Astrocyte of the cerebellum (primary cell): ENCODE measurements at regions not wholly inside any gene's neighbourhood (a gene's known extent, or its start where the extent isn't known, plus 50 kb on each side); places are given as distances from the start of the nearest gene placed in this dataset.
A peak's percentile ranks its signal among the peaks of the same experiment; 100 is the strongest.
"Not testable (repeated sequence)": the region's sequence is repeated elsewhere in the genome, so short reads cannot be mapped to it uniquely, and the experiment has no call there.

Source experiments
- DNase-seq: peaks from one replicate; pipeline ENCODE4 v3.0.0-alpha.2; 2011; ENCODE audit warnings: low read depth
- H3K4me3 ChIP-seq: 2 replicates; pipeline ENCODE4 v1.5.1; 2011; ENCODE audit warnings: mild to moderate bottlenecking, low read depth, low read length, moderate library complexity
- in situ Hi-C: cut with HindIII; loops from 2 replicates; pipeline ENCODE4 v1.10.0; 2017; ENCODE audit warnings: low sequenced_read_pairs
- TF ChIP-seq, protein P1 (sequence below): IDR thresholded peaks from 2 replicates; pipeline ENCODE4 v1.5.1; 2012; ENCODE audit warnings: low read length, low read depth, moderate library complexity, mild to moderate bottlenecking; ENCODE audit errors: missing control alignments

DNA sequence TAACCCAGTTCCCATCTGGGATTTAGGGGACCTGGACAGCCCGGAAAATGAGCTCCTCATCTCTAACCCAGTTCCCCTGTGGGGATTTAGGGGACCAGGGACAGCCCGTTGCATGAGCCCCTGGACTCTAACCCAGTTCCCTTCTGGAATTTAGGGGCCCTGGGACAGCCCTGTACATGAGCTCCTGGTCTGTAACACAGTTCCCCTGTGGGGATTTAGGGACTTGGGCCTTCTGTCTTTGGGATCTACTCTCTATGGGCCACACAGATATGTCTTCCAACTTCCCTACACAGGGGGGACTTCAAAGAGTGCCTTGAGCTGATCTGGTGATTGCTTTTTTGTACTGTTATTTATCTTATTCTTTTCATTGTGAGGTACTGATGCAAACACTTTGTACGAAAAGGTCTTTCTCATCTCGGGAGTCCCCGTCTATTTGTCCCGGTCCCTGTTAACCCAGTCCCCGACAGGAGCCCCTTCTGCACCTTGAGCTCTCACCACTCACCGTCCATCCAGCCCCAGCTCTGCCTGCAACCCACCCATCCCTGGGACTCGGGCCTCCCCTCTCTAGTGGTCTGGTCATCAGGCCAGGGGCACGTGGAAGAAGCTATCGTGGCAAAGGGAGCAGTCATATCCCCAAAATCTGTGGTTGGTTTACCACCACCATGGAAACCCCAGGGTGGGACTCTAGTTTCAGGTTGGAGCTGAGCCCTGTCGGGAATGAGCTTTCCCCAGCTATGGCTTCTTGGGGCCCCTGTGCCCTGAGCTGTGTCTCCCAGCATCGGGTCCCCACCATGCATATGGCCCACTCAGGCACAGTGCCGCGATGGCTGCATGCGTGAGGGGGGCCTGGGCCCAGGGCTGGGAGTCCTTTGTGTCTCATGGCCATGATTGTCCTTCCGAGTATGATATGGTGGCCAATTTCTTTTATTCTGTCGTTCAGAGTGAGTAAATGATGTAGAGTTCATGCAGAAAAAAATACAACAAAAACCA is 270.4 kb upstream of the PLCXD1 start:
- H3K4me3 ChIP-seq, in situ Hi-C loops, DNase-seq: not testable (repeated sequence)

DNA sequence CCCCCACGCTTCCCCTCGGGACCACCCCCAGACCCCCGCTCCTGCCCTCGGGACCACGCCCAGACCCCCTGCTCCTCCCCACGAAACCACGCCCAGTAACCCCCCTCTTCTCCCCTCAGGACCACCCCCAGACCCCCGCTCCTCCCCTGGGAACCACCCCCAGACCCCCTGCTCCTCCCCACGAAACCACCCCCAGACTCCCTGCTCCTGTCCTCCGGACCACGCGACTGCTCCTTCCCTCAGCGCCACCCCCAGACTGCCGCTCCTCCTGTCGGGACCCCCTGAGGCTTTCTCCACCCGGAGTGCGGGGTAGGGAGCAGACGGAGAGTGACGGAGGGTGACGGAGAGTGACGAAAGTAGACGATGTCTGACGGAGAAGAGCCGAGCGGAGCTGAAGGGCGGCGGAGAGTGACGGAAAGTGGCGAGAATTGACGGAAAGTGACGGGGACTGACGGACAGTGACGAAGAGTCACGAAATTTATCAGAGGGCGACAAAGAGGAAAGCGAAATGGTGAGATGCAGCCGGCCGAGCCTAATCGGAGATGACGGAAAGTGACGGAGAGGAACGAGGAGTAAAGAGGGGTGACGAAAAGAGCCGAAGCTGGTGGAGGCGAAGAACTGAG is 267.2 kb upstream of the PLCXD1 start:
- H3K4me3 ChIP-seq, DNase-seq, in situ Hi-C loops: not testable (repeated sequence)

DNA sequence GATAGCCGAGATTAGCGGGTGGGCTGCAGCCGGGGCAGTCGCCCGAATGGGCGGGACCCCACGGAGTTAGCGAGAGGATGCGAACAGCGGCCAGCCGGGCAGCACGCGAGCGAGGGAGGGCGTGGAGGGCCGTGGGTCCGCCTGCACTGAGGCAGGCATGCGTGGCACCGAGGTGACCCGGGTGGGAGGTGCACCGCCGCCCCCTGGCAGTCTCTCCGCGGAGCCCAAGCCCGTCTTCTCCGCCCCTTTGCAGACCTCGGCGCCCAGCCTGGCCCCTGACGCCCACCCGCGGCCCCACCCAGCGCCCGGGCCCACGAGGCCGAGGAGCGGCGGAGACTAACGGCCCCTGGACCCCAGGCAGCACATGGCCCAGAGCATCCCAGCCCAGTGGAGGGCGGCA is 266.7 kb upstream of the PLCXD1 start:
- DNase-seq, in situ Hi-C loops: not testable (repeated sequence)
- H3K4me3 ChIP-seq, result peak overlapping the region; percentile 19

DNA sequence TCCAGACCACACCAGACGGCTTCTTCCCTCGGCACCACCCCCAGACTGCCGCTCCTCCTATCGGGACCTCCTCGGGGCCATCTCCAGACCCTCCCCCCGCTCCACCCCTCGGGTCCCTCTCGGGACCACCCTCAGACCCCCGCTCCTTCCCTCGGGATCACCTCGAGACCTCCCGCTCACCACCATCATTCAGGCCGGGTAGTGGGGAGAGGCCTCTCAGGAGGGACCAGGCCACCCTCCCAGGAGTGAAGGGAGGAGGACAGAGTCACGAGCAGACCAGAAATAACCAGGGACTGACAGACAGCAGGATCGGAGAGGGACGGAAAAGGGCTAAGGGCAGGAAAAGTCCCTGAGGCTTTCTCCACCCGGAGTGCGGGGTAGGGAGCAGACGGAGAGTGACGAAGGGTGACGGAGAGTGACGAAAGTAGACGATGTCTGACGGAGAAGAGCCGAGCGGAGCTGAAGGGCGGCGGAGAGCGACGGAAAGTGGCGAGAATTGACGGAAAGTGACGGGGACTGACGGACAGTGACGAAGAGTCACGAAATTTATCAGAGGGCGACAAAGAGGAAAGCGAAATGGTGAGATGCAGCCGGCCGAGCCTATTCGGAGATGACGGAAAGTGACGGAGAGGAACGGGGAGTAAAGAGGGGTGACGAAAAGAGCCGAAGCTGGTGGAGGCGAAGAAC is 262.3 kb upstream of the PLCXD1 start:
- H3K4me3 ChIP-seq, DNase-seq, in situ Hi-C loops: not testable (repeated sequence)

DNA sequence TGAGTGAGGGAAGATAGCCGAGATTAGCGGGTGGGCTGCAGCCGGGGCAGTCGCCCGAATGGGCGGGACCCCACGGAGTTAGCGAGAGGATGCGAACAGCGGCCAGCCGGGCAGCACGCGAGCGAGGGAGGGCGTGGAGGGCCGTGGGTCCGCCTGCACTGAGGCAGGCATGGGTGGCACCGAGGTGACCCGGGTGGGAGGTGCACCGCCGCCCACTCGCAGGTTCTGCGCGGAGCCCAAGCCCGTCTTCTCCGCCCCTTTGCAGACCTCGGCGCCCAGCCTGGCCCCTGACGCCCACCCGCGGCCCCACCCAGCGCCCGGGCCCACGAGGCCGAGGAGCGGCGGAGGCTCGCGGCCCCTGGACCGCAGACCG is 261.7 kb upstream of the PLCXD1 start:
- peak overlapping the region; percentile 27 for H3K4me3 ChIP-seq

DNA sequence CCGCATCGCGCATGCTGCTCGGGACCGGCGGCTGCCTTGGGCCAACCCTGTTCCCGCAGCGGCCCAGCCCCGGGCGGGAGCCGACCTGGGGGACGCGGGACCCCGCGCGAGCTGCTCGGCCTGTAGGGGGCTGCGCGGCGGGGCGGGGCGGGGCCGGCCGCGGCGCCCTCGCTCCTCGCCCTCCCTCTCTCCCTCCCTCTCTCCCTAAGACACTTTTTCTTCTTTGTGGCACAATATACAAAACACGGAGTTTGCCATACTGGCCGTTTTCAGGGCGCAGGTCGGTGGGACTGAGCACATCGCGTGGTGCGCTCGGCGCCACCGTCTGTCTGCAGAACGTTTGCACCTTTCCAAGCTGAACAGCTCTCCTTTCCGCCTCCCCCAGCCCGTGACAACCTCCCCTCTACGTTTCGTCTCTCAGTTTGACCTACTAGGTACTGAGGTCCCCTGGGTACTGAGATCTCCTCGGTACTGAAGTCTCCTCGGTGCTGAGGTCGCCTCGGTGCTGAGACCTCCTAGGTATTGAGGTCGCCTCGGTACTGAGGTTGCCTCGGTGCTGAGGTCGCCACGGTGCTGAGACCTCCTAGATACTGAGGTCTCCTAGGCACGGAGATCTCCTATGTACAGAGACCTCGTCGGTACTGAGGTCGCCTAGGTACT is 261.1 kb upstream of the PLCXD1 start:
- peak overlapping the region; percentile 27 for H3K4me3 ChIP-seq
- no peak for DNase-seq

More for the DNA sequence above, 261.7 kb upstream of the PLCXD1 start:
- in situ Hi-C loops, DNase-seq: not testable (repeated sequence)

DNA sequence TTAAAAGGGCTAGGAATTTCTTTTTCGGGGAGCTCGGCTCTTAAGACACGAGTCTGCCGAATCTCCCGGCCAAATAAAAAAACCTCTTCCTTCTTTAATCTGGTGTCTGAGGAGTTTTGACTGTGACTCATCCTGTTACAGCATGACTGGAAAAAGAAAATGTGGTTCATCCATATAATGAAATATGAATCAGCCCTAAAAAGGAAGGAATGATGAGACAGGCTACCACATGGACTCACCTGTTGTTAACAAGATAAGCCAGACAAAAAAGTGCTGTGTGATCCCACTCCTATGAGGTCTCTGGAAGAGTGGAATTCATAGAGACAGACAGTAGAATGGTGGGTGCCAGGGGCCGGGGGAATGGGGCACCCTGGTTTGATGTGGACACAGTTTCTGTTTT is 257.0 kb upstream of the PLCXD1 start:
- in situ Hi-C loops, DNase-seq, H3K4me3 ChIP-seq: not testable (repeated sequence)

More for the DNA sequence above, 261.1 kb upstream of the PLCXD1 start:
- TF ChIP-seq, protein P1, sequence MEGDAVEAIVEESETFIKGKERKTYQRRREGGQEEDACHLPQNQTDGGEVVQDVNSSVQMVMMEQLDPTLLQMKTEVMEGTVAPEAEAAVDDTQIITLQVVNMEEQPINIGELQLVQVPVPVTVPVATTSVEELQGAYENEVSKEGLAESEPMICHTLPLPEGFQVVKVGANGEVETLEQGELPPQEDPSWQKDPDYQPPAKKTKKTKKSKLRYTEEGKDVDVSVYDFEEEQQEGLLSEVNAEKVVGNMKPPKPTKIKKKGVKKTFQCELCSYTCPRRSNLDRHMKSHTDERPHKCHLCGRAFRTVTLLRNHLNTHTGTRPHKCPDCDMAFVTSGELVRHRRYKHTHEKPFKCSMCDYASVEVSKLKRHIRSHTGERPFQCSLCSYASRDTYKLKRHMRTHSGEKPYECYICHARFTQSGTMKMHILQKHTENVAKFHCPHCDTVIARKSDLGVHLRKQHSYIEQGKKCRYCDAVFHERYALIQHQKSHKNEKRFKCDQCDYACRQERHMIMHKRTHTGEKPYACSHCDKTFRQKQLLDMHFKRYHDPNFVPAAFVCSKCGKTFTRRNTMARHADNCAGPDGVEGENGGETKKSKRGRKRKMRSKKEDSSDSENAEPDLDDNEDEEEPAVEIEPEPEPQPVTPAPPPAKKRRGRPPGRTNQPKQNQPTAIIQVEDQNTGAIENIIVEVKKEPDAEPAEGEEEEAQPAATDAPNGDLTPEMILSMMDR, result no peak
- in situ Hi-C loops, result no loop called here
